Activated T-cell treated with anti-CD3 and anti-CD28 coated beads, Interleukin-2, amount 50 U/mL, for 4 hours (primary cell): ENCODE measurements at regions not wholly inside any gene's neighbourhood (a gene's known extent, or its start where the extent isn't known, plus 50 kb on each side); places are given as distances from the start of the nearest gene placed in this dataset.

Experiments used
- ATAC-seq, 2 donors: fragments of 200-7000 bp; cut with Tn5 transposase; one replicate each; pipeline ENCODE4 v1.10.0; 2021
- DNase-seq: peaks from one replicate; pipeline ENCODE4 v3.0.0-alpha.2; 2020
- H3K27me3 Mint-ChIP-seq: one replicate; pipeline ENCODE4 v1.8.0; 2021; ENCODE audit warnings: low read depth, mixed read lengths
- H3K36me3 Mint-ChIP-seq: one replicate; pipeline ENCODE4 v1.8.0; 2022; ENCODE audit warnings: mixed read lengths; ENCODE audit not compliant: insufficient read depth
- H3K4me1 Mint-ChIP-seq: one replicate; pipeline ENCODE4 v1.8.0; 2021; ENCODE audit warnings: low read depth, mixed read lengths
- H3K4me3 Mint-ChIP-seq: one replicate; pipeline ENCODE4 v1.8.0; 2021; ENCODE audit warnings: mild to moderate bottlenecking, moderate library complexity, mixed read lengths
- H3K9me3 Mint-ChIP-seq: one replicate; pipeline ENCODE4 v1.8.0; 2021; ENCODE audit warnings: mixed read lengths

DNA sequence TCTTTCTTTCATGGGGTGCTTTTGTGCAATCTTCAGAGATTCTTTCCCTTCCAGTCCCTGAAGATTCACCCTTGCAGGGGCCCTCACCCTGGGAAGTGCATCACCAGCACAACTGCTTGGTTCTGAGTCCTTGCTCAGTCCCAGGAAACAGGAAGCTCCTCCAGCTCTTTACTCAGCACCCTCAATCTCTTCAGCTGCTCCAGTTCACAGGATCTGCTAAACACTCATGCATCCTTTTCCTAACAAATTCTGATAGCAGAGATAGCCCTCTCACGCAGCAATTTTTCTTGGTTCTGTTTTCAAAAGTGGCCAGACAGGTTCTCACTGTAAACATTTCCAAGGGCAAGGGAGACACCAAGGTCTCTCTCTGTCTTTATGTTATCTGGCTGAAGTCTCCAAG is 823.1 kb downstream of the LIG4 start:
- Mint-ChIP-seq H3K4me1 (no peaks in the 10 kb centered on the region), H3K36me3 (no peaks in the 10 kb centered on the region), H3K4me3 (no peak overlapping the region), H3K9me3 (no peaks in the 10 kb centered on the region), H3K27me3 (no peaks in the 10 kb centered on the region)
- ATAC-seq, result no peak
- DNase-seq, result no peak

DNA sequence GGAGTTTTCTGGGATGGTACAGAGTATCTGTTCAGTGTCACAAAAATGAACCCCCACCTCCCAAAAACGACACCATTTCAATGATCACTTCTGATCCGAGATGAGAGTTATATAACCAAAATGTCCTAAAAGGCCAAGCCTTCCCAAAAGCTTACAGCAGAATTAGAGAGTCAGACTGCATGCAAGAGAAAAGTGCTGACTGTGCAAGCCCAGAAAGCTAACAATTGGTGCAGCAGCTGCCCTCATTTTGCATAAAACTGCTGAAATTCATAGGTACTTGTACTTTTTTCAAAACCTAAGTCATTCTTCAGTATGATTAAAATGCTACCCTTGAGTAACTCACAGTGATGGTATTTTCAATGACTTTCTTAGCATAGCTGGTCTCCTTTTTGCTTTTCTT is 819.6 kb upstream of the ARGLU1 start:
- H3K4me3 Mint-ChIP-seq, result no peak overlapping the region

DNA sequence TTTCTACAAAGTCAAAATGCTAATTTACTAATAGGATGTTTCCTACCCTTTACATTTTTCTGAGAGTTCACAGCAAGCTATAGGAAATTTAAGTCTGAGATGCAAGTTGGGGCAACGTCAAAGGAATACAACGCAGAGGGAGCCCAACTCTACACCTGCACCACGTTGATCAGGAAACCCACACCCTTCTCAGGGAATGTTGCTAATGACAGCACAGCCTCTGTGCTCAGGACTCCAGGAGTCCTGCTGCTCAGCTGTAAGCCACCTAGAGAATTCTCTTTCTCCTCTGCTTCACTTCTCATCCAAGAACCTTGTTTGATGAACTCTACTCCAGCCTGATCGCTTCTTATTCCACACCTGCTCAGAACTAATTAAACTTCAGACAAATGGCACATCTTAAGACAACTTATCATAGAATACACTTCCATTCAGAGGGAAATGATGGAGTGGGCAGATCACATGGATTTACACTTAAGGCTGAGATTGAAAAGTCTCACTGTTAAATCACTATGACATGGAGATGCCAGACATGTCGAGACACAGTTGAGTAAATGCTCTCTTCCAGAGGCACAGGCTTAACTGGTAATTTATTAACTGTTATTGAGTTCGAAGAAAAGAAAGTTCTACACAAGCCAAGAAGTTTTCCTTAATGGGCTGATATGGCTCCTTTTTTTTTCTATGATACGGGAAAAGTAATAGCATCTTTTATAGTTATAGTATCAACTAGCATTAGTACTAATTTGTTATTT is 811.6 kb upstream of the ARGLU1 start:
- H3K4me3 Mint-ChIP-seq, result no peak overlapping the region
- ATAC-seq, result no peak
- H3K4me1 Mint-ChIP-seq, result no peaks in the 10 kb centered on the region
- H3K27me3 Mint-ChIP-seq, result no peaks in the 10 kb centered on the region
- no peak for DNase-seq
- no peaks in the 10 kb centered on the region for H3K36me3 Mint-ChIP-seq
- no peaks in the 10 kb centered on the region for H3K9me3 Mint-ChIP-seq

More for the DNA sequence above, 819.6 kb upstream of the ARGLU1 start:
- no peaks in the 10 kb centered on the region for H3K27me3 Mint-ChIP-seq
- DNase-seq (no peak), ATAC-seq (no peak)
- no peaks in the 10 kb centered on the region for H3K4me1 Mint-ChIP-seq
- no peaks in the 10 kb centered on the region for H3K36me3 Mint-ChIP-seq
- H3K9me3 Mint-ChIP-seq, result no peaks in the 10 kb centered on the region

DNA sequence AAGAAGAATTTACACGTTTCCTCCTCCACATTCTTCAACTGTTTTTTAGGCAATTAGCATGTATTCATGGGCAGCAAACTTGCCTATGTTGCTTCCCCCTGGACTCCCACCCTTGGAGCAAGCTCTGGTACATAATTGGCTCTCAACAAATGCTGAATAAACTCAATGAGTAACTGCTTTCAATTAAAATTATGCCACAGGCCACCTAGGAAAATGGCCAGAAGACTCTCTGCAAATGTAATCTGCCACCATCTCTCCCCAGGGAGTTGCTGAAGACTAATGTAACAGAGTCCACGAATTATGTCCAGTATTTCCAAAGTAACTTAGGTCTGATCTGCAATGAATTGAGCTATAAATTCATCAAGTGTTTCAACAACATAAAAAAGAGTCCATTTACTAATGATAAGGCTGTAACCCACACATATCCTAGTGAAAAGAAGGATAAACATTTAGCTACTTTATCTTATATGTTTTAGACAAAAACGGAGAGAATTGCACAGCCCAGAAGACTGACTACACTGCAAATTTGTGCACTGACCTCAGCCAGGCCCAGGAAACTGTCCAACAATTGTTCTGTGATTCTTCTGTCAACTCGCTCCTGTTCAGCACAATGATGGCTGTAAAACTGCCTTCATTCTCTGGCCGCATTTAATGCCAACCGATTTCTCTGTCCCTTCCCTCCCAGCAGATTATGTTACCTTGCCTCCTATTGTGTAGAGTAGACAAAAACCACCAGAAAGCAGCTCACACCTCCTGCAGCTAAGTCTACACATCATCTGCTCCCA is 808.6 kb upstream of the ARGLU1 start:
- H3K9me3 Mint-ChIP-seq, result no peaks in the 10 kb centered on the region
- H3K27me3 Mint-ChIP-seq, result no peaks in the 10 kb centered on the region
- H3K36me3 Mint-ChIP-seq, result no peaks in the 10 kb centered on the region
- H3K4me3 Mint-ChIP-seq, result no peak overlapping the region
- DNase-seq (no peak), ATAC-seq (no peak)
- H3K4me1 Mint-ChIP-seq, result no peaks in the 10 kb centered on the region

DNA sequence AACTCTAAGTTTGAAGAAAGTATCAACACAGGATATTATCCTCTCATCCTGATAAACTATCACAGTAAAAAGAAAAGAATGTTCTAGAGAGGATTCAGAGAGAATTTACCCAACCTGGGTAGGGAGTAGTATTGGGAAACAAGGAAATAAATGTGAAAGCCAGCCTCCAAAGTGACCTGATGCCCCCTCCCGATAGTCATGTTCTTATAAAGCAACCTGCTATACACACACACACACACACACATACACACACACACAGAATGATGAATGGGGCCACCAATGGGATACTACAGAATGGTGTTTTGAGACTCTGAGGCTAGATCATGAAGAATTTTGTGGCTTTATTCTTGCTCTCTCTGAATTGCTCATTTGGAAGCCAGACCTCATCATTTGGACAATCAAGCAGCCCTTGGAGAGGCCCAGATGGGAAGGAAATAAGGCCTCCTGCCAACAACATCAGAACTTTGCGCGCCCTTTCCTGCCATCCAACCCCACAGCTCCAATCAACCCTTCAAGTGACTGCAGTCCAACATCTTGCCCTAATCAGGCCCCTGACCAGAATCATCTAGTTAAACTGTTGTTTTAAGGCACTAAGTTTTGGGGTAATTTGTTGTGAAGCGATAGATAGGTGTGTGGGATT is 807.9 kb upstream of the ARGLU1 start:
- H3K4me3 Mint-ChIP-seq, result no peak overlapping the region
- no peaks in the 10 kb centered on the region for H3K9me3 Mint-ChIP-seq
- DNase-seq (no peak), ATAC-seq (no peak)
- H3K36me3 Mint-ChIP-seq, result no peaks in the 10 kb centered on the region
- no peaks in the 10 kb centered on the region for H3K27me3 Mint-ChIP-seq
- no peaks in the 10 kb centered on the region for H3K4me1 Mint-ChIP-seq

DNA sequence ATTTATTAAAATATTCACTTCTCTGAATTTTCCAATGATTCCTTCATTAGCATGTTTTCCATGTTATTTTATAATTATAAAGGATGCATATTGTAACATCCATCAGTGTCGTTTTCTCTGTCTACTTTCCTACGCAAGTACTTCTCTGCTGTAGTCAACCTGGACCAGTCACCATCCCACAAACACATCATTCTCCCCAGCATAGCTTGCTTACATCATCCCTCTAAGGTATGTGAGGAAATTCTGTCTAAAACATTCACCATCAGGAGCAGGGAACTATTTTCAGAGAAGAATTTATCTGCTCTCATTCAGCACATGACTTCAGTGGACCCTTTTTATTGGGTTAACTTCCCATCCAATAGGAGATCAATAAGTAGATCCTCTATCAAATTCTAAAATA is 806.1 kb upstream of the ARGLU1 start:
- no peaks in the 10 kb centered on the region for H3K27me3 Mint-ChIP-seq
- no peak for ATAC-seq
- no peaks in the 10 kb centered on the region for H3K36me3 Mint-ChIP-seq
- H3K9me3 Mint-ChIP-seq, result no peaks in the 10 kb centered on the region
- no peaks in the 10 kb centered on the region for H3K4me1 Mint-ChIP-seq
- no peak for DNase-seq
- no peak overlapping the region for H3K4me3 Mint-ChIP-seq

DNA sequence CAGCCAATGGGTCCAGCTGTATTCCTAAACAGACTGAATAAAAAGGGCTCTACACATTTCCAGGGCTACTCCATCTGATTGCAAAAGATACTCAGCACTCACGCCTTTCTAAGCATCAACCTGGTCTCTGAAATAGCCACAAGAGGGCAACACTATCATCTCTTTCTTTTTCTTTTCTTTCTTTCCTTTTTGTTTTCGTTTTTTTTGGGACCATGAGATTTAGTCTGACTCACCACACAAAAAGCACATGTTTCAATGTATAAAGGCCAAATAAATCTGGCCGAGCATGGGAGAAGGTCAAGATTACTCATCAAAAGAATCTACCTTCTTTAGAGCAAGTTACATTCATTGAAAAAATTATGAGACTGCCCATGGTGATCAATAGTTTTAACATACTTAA is 805.6 kb upstream of the ARGLU1 start:
- DNase-seq (no peak), ATAC-seq (no peak)
- Mint-ChIP-seq H3K36me3 (no peaks in the 10 kb centered on the region), H3K4me1 (no peaks in the 10 kb centered on the region), H3K4me3 (no peak overlapping the region), H3K27me3 (peaks cover 2% of the 10 kb centered on the region), H3K9me3 (no peaks in the 10 kb centered on the region)

DNA sequence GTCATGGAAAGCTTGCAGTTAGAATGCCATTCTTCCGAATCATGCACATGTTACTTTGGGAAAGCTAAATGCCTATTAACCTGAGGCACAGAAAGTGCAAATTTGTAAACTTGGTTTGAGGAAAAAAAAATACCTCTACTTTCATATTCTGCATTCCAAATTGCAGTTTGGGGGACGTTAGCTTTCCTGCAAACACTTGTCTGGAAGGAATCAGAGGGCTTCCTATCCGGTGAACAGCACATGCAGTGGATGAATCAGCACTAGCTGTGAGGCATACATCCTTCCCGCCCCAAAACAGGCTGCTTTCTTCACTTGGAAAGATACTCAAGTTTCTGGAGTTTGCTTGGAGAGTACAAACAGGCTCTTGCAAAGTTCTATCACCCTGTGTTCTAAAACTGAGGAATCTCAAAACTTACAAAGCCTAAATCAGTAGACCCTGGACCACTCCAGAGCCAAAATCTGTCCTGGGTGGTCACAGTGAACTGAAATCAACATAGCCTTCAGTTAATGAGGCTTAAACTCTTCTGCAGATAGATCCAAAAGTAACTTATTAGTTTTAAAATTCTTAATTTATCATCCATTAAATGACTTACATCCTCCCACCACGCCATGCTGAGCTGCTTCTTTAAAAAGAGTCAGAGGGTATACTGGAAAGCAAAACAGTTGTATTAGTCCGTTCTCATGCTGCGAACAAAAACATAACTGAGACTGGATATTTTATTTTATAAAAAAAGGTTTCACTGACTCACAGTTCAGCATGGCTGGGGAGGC is 802.3 kb upstream of the ARGLU1 start:
- Mint-ChIP-seq H3K4me1 (no peaks in the 10 kb centered on the region), H3K27me3 (peaks cover 2% of the 10 kb centered on the region), H3K9me3 (no peaks in the 10 kb centered on the region), H3K4me3 (no peak overlapping the region), H3K36me3 (no peaks in the 10 kb centered on the region)
- DNase-seq (no peak), ATAC-seq (no peak)

DNA sequence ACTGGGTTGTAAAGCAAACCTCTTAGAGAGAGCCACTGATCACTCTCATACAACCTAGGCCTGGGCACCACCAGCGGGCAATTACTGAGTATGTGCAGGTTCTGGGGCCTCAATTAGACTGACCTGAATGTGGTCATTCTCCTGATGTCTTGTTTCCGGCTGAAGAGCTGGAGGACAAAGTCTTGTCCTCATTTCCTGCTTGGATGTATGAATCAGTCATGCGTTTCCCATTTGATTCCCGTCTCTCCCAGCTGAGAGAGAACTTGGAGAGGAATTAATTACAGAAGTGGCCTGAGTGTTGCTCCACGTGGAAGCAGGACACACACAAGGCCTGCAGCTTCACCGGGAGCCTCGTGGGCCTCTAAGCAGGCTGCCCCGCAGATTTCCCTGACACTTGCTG is 799.3 kb upstream of the ARGLU1 start:
- no peaks in the 10 kb centered on the region for H3K4me1 Mint-ChIP-seq
- no peak overlapping the region for H3K4me3 Mint-ChIP-seq
- peaks cover 2% of the 10 kb centered on the region for H3K27me3 Mint-ChIP-seq
- H3K9me3 Mint-ChIP-seq, result no peaks in the 10 kb centered on the region
- DNase-seq (no peak), ATAC-seq (no peak)
- no peaks in the 10 kb centered on the region for H3K36me3 Mint-ChIP-seq

DNA sequence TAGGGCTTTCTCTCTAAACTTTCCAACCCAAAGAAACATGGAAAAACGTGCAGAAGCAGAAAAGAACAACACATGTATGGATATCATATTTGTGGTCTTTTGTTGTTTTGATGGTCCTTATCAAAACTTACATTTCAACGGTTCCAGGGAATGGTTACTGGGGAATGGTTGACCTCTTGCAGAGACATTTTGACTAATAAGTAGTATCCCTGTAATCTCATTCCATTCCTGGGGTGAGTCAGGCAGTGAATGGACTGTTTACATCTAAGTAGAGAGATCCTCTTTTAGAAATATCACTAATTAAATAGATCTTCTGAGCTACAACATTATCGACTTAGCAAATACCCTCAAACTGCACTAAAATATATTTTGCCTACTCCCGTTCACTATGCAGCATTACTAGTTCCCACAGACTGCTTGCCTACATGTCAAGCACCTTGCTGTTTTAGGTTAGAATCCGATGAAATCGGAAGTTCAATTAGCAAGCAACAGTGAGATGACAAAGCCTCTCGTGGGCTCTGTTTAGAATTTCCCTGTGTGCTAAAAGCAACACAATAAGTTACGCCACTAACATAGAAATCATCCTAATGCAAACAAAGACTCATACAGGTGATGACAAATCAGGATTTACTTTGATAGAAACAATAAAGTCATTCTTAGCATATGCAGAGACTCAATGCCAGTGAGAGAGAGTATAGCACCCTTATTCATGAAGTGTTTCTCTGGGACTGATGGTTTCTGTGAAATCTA is 797.7 kb upstream of the ARGLU1 start:
- Mint-ChIP-seq H3K4me1 (no peaks in the 10 kb centered on the region), H3K4me3 (no peak overlapping the region), H3K9me3 (no peaks in the 10 kb centered on the region), H3K36me3 (no peaks in the 10 kb centered on the region), H3K27me3 (peaks cover 2% of the 10 kb centered on the region)
- no peak for DNase-seq
- no peak for ATAC-seq

DNA sequence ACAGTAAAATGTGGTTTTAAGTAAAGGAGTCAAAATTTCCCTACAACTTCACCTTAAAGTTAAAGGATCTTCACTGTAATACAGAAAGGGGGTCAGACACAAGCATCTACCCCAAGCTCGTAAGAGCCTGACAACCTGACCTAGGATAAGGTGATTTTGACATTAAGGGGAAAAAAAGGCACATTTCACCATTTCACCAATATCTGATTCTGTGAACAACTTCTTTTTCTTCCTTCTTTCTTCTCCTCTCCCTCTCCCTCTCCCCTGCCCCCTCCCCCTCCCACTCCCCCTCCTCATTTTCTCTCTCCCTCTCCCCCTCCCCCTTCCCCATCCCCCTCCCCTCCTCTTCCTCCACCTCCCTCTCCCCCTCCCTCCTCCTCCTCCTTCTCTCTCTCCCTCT is 796.7 kb upstream of the ARGLU1 start:
- no peaks in the 10 kb centered on the region for H3K9me3 Mint-ChIP-seq
- no peaks in the 10 kb centered on the region for H3K4me1 Mint-ChIP-seq
- H3K4me3 Mint-ChIP-seq, result no peak overlapping the region
- H3K36me3 Mint-ChIP-seq, result no peaks in the 10 kb centered on the region
- peaks cover 2% of the 10 kb centered on the region for H3K27me3 Mint-ChIP-seq
- DNase-seq, result no peak
- no peak for ATAC-seq

DNA sequence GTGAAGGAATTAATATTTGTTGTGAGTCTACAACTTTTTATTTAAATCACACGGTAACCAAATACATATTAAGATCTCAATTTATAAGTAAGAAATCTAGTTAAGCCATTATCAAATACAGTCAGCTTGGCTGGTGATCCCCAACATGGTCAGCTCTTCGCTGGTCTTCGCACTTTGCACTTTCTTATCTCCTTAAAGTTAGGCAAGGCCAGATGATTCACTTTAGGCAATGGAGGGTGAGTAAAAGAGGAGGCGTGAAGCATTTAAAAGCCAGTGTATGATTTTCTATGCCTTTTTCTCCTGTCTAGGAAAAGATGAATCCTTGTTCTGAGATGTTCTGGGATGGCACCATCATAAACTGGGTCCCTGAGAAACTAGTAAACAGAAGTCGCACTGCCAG is 793.7 kb upstream of the ARGLU1 start:
- Mint-ChIP-seq H3K36me3 (no peaks in the 10 kb centered on the region), H3K27me3 (no peaks in the 10 kb centered on the region), H3K9me3 (no peaks in the 10 kb centered on the region), H3K4me3 (no peak overlapping the region), H3K4me1 (no peaks in the 10 kb centered on the region)
- no peak for DNase-seq
- no peak for ATAC-seq

DNA sequence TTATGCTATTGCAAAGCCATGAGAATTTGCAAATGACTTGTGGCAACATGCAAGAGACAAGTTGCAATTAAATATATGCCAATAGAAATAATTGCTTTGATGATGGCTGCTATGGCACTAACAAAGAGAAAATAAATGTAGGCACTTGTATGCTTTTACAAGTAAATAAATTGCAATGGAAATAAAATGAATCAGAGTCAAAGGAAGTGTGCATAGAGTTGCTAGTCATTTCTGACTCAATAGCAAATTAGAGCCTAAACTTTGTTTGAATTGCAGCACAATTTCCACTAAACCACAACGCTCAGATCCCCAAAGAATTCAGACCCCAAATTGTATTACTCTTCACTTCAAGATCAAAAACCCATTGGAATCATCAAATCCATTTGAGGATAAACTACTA is 792.1 kb upstream of the ARGLU1 start:
- H3K9me3 Mint-ChIP-seq, result no peaks in the 10 kb centered on the region
- H3K4me3 Mint-ChIP-seq, result no peak overlapping the region
- no peaks in the 10 kb centered on the region for H3K36me3 Mint-ChIP-seq
- ATAC-seq (no peak), DNase-seq (no peak)
- no peaks in the 10 kb centered on the region for H3K4me1 Mint-ChIP-seq
- H3K27me3 Mint-ChIP-seq, result no peaks in the 10 kb centered on the region

DNA sequence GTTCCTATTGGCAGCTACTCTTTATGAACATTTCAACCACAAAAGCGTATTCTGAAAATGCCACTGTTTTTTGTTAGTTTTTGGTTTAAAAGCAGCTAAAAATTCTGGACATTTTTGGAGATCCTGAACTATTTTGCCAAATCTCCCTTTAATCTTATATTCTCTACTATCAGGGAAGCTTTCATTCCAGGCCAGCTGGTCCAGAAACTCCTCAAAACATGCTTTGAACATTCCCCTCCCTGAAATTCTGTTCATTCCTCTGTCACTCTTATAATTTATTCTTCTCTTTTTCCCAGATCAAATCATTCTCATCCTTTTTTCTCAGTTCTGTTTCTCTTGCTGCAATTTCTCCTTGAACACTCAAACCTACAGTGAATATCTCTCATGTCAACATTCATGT is 790.9 kb upstream of the ARGLU1 start:
- DNase-seq (no peak), ATAC-seq (no peak)
- no peaks in the 10 kb centered on the region for H3K27me3 Mint-ChIP-seq
- no peaks in the 10 kb centered on the region for H3K4me1 Mint-ChIP-seq
- H3K4me3 Mint-ChIP-seq, result no peak overlapping the region
- no peaks in the 10 kb centered on the region for H3K9me3 Mint-ChIP-seq
- H3K36me3 Mint-ChIP-seq, result no peaks in the 10 kb centered on the region
